ENCODE measurements at regions not wholly inside any gene's neighbourhood (a gene's known extent, or its start where the extent isn't known, plus 50 kb on each side); places are given as distances from the start of the nearest gene placed in this dataset.

GRCh38 chr13:112225429-112226090 is 150.6 kb upstream of the SPACA7 start:
- DNase-seq = no peak

- no peak for DNase-seq
Measured at GRCh38 chr13:112226320-112227002, 149.7 kb upstream of the SPACA7 start.

- no peak for DNase-seq
Measured at GRCh38 chr13:112227031-112227430, 149.1 kb upstream of the SPACA7 start.

- no peak for DNase-seq
Measured at GRCh38 chr13:112229445-112229844, 146.7 kb upstream of the SPACA7 start.

- no peak for DNase-seq
Measured at GRCh38 chr13:112229992-112230872, 145.9 kb upstream of the SPACA7 start.

GRCh38 chr13:112231451-112232083 is 144.6 kb upstream of the SPACA7 start:
- no peak for DNase-seq

- no peak for DNase-seq
Measured at GRCh38 chr13:112233256-112233655, 142.9 kb upstream of the SPACA7 start.

GRCh38 chr13:112233716-112234115 is 142.4 kb upstream of the SPACA7 start:
- DNase-seq = no peak

- DNase-seq = no peak
Measured at GRCh38 chr13:112234131-112234875, 141.9 kb upstream of the SPACA7 start.

GRCh38 chr13:112236016-112236415 is 140.1 kb upstream of the SPACA7 start:
- no peak for DNase-seq

- no peak for DNase-seq
Measured at GRCh38 chr13:112236539-112237197, 139.5 kb upstream of the SPACA7 start.

GRCh38 chr13:112238436-112238995 is 137.6 kb upstream of the SPACA7 start:
- DNase-seq = no peak

GRCh38 chr13:112240076-112240475 is 136.1 kb upstream of the SPACA7 start:
- DNase-seq = no peak

GRCh38 chr13:112241288-112241687 is 134.9 kb upstream of the SPACA7 start:
- no peak for DNase-seq

GRCh38 chr13:112242777-112243176 is 133.4 kb upstream of the SPACA7 start:
- no peak for DNase-seq

- DNase-seq = no peak
Measured at GRCh38 chr13:112244061-112244460, 132.1 kb upstream of the SPACA7 start.

GRCh38 chr13:112244495-112245177 is 131.5 kb upstream of the SPACA7 start:
- no peak for DNase-seq

- DNase-seq = no peak
Measured at GRCh38 chr13:112245179-112245724, 130.9 kb upstream of the SPACA7 start.

- DNase-seq = no peak
Measured at GRCh38 chr13:112245989-112246388, 130.2 kb upstream of the SPACA7 start.

GRCh38 chr13:112246731-112247470 is 129.3 kb upstream of the SPACA7 start:
- no peak for DNase-seq
